Panc1 (cell line): ENCODE measurements at regions not wholly inside any gene's neighbourhood (a gene's known extent, or its start where the extent isn't known, plus 50 kb on each side); places are given as distances from the start of the nearest gene placed in this dataset.

Experiments
- POLR2AphosphoS5 ChIP-seq: IDR thresholded peaks from 2 replicates; pipeline ENCODE4 v1.6.1; 2012; ENCODE audit warnings: mild to moderate bottlenecking, low read depth, low read length, moderate library complexity
- TCF7L2 ChIP-seq: IDR thresholded peaks from 2 replicates; pipeline ENCODE4 v1.6.1; 2011; ENCODE audit warnings: mild to moderate bottlenecking, low read depth, low read length, inconsistent platforms
- TF ChIP-seq, protein P1 (sequence below): fragments of 450-650 bp; IDR thresholded peaks from 2 replicates; pipeline ENCODE4 v1.5.1; 2017; ENCODE audit warnings: mild to moderate bottlenecking
- TF ChIP-seq, protein P2 (sequence below), 2 experiments: IDR thresholded peaks; 2 replicates each; pipeline ENCODE4 v1.6.1; 2011 to 2012; ENCODE audit warnings: low read depth in 2 of 2, control low read depth in 1 of 2, low read length in 1 of 2, mild to moderate bottlenecking in 1 of 2, moderate library complexity in 1 of 2; ENCODE audit not compliant: insufficient read depth in 1 of 2

DNA sequence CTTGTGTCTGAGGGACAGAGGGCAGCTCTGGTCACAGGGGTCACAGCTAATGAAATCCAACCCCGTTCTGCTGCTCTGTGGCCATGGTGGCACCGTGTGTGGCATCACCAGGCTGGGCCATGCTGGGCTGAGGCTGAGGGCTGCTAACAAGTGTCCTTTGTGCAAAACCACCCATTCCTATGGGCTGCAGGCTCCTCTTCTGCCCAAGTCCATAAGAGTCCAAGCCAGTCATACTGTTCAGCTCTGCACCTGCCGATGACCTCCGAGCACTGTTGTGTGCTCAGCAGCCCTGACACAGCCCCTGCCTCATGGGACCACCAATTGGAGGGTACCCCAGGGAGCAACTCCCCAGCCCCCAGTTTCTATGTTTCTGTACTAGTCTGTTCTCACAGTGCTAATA lies 133.1 kb downstream of the WDR11 start:
- TF ChIP-seq, protein P1, sequence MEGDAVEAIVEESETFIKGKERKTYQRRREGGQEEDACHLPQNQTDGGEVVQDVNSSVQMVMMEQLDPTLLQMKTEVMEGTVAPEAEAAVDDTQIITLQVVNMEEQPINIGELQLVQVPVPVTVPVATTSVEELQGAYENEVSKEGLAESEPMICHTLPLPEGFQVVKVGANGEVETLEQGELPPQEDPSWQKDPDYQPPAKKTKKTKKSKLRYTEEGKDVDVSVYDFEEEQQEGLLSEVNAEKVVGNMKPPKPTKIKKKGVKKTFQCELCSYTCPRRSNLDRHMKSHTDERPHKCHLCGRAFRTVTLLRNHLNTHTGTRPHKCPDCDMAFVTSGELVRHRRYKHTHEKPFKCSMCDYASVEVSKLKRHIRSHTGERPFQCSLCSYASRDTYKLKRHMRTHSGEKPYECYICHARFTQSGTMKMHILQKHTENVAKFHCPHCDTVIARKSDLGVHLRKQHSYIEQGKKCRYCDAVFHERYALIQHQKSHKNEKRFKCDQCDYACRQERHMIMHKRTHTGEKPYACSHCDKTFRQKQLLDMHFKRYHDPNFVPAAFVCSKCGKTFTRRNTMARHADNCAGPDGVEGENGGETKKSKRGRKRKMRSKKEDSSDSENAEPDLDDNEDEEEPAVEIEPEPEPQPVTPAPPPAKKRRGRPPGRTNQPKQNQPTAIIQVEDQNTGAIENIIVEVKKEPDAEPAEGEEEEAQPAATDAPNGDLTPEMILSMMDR: no peak
- TF ChIP-seq POLR2AphosphoS5: no peak
- TF ChIP-seq, protein P2, sequence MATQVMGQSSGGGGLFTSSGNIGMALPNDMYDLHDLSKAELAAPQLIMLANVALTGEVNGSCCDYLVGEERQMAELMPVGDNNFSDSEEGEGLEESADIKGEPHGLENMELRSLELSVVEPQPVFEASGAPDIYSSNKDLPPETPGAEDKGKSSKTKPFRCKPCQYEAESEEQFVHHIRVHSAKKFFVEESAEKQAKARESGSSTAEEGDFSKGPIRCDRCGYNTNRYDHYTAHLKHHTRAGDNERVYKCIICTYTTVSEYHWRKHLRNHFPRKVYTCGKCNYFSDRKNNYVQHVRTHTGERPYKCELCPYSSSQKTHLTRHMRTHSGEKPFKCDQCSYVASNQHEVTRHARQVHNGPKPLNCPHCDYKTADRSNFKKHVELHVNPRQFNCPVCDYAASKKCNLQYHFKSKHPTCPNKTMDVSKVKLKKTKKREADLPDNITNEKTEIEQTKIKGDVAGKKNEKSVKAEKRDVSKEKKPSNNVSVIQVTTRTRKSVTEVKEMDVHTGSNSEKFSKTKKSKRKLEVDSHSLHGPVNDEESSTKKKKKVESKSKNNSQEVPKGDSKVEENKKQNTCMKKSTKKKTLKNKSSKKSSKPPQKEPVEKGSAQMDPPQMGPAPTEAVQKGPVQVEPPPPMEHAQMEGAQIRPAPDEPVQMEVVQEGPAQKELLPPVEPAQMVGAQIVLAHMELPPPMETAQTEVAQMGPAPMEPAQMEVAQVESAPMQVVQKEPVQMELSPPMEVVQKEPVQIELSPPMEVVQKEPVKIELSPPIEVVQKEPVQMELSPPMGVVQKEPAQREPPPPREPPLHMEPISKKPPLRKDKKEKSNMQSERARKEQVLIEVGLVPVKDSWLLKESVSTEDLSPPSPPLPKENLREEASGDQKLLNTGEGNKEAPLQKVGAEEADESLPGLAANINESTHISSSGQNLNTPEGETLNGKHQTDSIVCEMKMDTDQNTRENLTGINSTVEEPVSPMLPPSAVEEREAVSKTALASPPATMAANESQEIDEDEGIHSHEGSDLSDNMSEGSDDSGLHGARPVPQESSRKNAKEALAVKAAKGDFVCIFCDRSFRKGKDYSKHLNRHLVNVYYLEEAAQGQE (IDR thresholded peaks at IDR 0.05; ENCODE audit: insufficient read depth in 1 of 2, low read depth in 2 of 2, low read length in 1 of 2): no peak
- no peak for TF ChIP-seq TCF7L2
